Liver (tissue), 8 donors: ENCODE measurements at regions not wholly inside any gene's neighbourhood (a gene's known extent, or its start where the extent isn't known, plus 50 kb on each side); places are given as distances from the start of the nearest gene placed in this dataset.

Source experiments
- DNase-seq: peaks from one replicate; pipeline ENCODE4 v3.0.0-alpha.2; 2017; ENCODE audit warnings: low spot score
- H3K27ac ChIP-seq, 2 donors: one replicate each; pipeline ENCODE4 v1.7.0; 2013; ENCODE audit warnings: inconsistent platforms in 2 of 2, low read length in 2 of 2, control low read depth in 1 of 2, low read depth in 1 of 2, mild to moderate bottlenecking in 1 of 2
- H3K27me3 ChIP-seq, 4 donors: one replicate each; pipeline versions ENCODE4 v1.6.1 to v1.7.0; 2013; ENCODE audit warnings: low read length in 3 of 4, inconsistent platforms in 1 of 4, mild to moderate bottlenecking in 1 of 4, moderate library complexity in 1 of 4; ENCODE audit not compliant: control insufficient read depth in 4 of 4, insufficient read depth in 4 of 4
- H3K36me3 ChIP-seq, 4 donors: one replicate each; pipeline versions ENCODE4 v1.6.1 to v1.7.0; 2013; ENCODE audit warnings: low read length in 3 of 4, mild to moderate bottlenecking in 3 of 4, low read depth in 1 of 4, moderate library complexity in 1 of 4; ENCODE audit not compliant: control insufficient read depth in 4 of 4, insufficient read depth in 3 of 4
- H3K4me1 ChIP-seq, 4 donors: one replicate each; pipeline versions ENCODE4 v1.6.1 to v1.7.0; 2013; ENCODE audit warnings: low read length in 3 of 4, mild to moderate bottlenecking in 3 of 4, moderate library complexity in 1 of 4; ENCODE audit not compliant: control insufficient read depth in 4 of 4, insufficient read depth in 4 of 4
- H3K4me3 ChIP-seq, 3 donors: one replicate each; pipeline versions ENCODE4 v1.6.1 to v1.7.0; 2013; ENCODE audit warnings: low read length in 3 of 3, control low read depth in 1 of 3, low read depth in 1 of 3, mild to moderate bottlenecking in 1 of 3
- H3K9ac ChIP-seq, 2 donors: one replicate each; pipeline ENCODE4 v1.7.0; 2013; ENCODE audit warnings: low read length in 2 of 2, mild to moderate bottlenecking in 2 of 2, moderate library complexity in 2 of 2, control low read depth in 1 of 2, low read depth in 1 of 2
- H3K9me3 ChIP-seq, 4 donors: one replicate each; pipeline versions ENCODE4 v1.6.1 to v1.7.0; 2013; ENCODE audit warnings: low read length in 3 of 4; ENCODE audit not compliant: control insufficient read depth in 4 of 4
- FOXA1 ChIP-seq: IDR thresholded peaks from 2 replicates; pipeline ENCODE4 v1.6.1; 2016; ENCODE audit warnings: antibody characterized with exemption
- FOXA2 ChIP-seq: IDR thresholded peaks from 2 replicates; pipeline ENCODE4 v1.6.1; 2016; ENCODE audit warnings: antibody characterized with exemption
- GABPA ChIP-seq, 2 donors: IDR thresholded peaks in 1 of 2; conservative IDR thresholded peaks in 1 of 2; 2 replicates each; pipeline ENCODE4 v1.6.1; 2016; ENCODE audit warnings: antibody characterized with exemption in 2 of 2, mild to moderate bottlenecking in 1 of 2, moderate library complexity in 1 of 2
- HNF4A ChIP-seq, 2 donors: conservative IDR thresholded peaks; 2 replicates each; pipeline ENCODE4 v1.6.1; 2016; ENCODE audit warnings: antibody characterized with exemption in 2 of 2, mild to moderate bottlenecking in 2 of 2
- HNF4G ChIP-seq: IDR thresholded peaks from 2 replicates; pipeline ENCODE4 v1.6.1; 2016; ENCODE audit warnings: antibody characterized with exemption
- JUND ChIP-seq, 2 donors: IDR thresholded peaks; 2 replicates each; pipeline ENCODE4 v1.6.1; 2016; ENCODE audit warnings: antibody characterized with exemption in 2 of 2
- NR2F2 ChIP-seq: IDR thresholded peaks from 2 replicates; pipeline ENCODE4 v1.6.1; 2016; ENCODE audit warnings: antibody characterized with exemption
- RAD21 ChIP-seq, 2 donors: IDR thresholded peaks; 2 replicates each; pipeline ENCODE4 v1.6.1; 2016; ENCODE audit warnings: antibody characterized with exemption in 2 of 2, mild to moderate bottlenecking in 2 of 2
- RXRA ChIP-seq, 2 donors: IDR thresholded peaks; 2 replicates each; pipeline ENCODE4 v1.6.1; 2017 to 2018; ENCODE audit warnings: antibody characterized with exemption in 2 of 2, mild to moderate bottlenecking in 1 of 2
- SP1 ChIP-seq: IDR thresholded peaks from 2 replicates; pipeline ENCODE4 v1.6.1; 2018; ENCODE audit warnings: antibody characterized with exemption, mild to moderate bottlenecking
- TAF1 ChIP-seq: conservative IDR thresholded peaks from 2 replicates; pipeline ENCODE4 v1.6.1; 2016; ENCODE audit warnings: antibody characterized with exemption, mild to moderate bottlenecking
- YY1 ChIP-seq: IDR thresholded peaks from 2 replicates; pipeline ENCODE4 v1.6.1; 2016; ENCODE audit warnings: antibody characterized with exemption, mild to moderate bottlenecking
- WGBS: extraction: QIAGEN DNeasy Blood & Tissue Kit; methylation state at CpG from one replicate; pipeline ENCODE4 v1.1.7; 2013; 5-methylcytosine and 5-hydroxymethylcytosine counted together
- TF ChIP-seq, protein P1 (sequence below): IDR thresholded peaks from 2 replicates; pipeline ENCODE4 v1.6.1; 2016; ENCODE audit warnings: antibody characterized with exemption
- TF ChIP-seq, protein P2 (sequence below): IDR thresholded peaks from 2 replicates; pipeline ENCODE4 v1.6.1; 2016; ENCODE audit warnings: antibody characterized with exemption
- TF ChIP-seq, protein P3 (sequence below): IDR thresholded peaks from 2 replicates; pipeline ENCODE4 v1.6.1; 2016; ENCODE audit warnings: antibody characterized with exemption, mild to moderate bottlenecking
- TF ChIP-seq, protein P4 (sequence below): fragments of 150-350 bp; IDR thresholded peaks from 2 replicates; pipeline ENCODE4 v1.5.1; 2017; ENCODE audit warnings: improper control_type of control experiment, low read depth, low read length; ENCODE audit not compliant: missing input control
- donor health status: healthy.
- donor health status: healthy.
- donor health status: healthy.
- donor health status: healthy.
- donor health status: healthy.

DNA sequence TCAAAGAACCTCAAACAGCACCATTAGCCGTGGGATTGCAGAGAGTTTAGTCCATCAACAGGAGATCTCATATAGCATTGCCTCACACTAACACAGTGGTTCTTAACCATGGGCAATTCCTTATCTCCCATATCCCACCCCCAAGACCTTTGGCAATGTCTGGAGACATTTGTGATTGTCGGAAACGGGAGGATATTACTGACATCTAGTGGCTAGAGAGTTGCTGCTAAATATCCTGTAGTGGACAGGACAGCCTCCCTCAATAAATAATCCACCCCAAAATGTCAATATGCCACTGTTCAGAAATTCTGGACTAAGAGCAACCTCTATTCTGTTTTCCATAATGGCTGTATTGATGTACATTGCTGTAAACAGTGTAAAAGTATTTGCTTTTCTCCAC is 210.1 kb upstream of the CCN2 start:
- WGBS: 28% methylated on average over 3 of the region's 3 CpGs
- DNase-seq: no peak
- TF ChIP-seq, protein P1, sequence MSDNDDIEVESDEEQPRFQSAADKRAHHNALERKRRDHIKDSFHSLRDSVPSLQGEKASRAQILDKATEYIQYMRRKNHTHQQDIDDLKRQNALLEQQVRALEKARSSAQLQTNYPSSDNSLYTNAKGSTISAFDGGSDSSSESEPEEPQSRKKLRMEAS: no peak
- TF ChIP-seq HNF4A (conservative IDR thresholded peaks at IDR 0.05) (peak in 1 of 2 donors; percentile 22), GABPA (IDR thresholded peaks at IDR 0.05 in 1 of 2, conservative IDR thresholded peaks at IDR 0.05 in 1 of 2) (no peak), YY1 (peak; percentile 11), FOXA2 (peak; percentile 82), SP1 (no peak), FOXA1 (peak; percentile 15), JUND (IDR thresholded peaks at IDR 0.05) (no peak), RAD21 (IDR thresholded peaks at IDR 0.05) (peak; percentile 97), TAF1 (no peak), NR2F2 (no peak)
- TF ChIP-seq, protein P2, sequence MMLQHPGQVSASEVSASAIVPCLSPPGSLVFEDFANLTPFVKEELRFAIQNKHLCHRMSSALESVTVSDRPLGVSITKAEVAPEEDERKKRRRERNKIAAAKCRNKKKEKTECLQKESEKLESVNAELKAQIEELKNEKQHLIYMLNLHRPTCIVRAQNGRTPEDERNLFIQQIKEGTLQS: no peak
- TF ChIP-seq, protein P3, sequence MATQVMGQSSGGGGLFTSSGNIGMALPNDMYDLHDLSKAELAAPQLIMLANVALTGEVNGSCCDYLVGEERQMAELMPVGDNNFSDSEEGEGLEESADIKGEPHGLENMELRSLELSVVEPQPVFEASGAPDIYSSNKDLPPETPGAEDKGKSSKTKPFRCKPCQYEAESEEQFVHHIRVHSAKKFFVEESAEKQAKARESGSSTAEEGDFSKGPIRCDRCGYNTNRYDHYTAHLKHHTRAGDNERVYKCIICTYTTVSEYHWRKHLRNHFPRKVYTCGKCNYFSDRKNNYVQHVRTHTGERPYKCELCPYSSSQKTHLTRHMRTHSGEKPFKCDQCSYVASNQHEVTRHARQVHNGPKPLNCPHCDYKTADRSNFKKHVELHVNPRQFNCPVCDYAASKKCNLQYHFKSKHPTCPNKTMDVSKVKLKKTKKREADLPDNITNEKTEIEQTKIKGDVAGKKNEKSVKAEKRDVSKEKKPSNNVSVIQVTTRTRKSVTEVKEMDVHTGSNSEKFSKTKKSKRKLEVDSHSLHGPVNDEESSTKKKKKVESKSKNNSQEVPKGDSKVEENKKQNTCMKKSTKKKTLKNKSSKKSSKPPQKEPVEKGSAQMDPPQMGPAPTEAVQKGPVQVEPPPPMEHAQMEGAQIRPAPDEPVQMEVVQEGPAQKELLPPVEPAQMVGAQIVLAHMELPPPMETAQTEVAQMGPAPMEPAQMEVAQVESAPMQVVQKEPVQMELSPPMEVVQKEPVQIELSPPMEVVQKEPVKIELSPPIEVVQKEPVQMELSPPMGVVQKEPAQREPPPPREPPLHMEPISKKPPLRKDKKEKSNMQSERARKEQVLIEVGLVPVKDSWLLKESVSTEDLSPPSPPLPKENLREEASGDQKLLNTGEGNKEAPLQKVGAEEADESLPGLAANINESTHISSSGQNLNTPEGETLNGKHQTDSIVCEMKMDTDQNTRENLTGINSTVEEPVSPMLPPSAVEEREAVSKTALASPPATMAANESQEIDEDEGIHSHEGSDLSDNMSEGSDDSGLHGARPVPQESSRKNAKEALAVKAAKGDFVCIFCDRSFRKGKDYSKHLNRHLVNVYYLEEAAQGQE: no peak
- TF ChIP-seq, protein P4, sequence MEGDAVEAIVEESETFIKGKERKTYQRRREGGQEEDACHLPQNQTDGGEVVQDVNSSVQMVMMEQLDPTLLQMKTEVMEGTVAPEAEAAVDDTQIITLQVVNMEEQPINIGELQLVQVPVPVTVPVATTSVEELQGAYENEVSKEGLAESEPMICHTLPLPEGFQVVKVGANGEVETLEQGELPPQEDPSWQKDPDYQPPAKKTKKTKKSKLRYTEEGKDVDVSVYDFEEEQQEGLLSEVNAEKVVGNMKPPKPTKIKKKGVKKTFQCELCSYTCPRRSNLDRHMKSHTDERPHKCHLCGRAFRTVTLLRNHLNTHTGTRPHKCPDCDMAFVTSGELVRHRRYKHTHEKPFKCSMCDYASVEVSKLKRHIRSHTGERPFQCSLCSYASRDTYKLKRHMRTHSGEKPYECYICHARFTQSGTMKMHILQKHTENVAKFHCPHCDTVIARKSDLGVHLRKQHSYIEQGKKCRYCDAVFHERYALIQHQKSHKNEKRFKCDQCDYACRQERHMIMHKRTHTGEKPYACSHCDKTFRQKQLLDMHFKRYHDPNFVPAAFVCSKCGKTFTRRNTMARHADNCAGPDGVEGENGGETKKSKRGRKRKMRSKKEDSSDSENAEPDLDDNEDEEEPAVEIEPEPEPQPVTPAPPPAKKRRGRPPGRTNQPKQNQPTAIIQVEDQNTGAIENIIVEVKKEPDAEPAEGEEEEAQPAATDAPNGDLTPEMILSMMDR: peak; percentile 78

DNA sequence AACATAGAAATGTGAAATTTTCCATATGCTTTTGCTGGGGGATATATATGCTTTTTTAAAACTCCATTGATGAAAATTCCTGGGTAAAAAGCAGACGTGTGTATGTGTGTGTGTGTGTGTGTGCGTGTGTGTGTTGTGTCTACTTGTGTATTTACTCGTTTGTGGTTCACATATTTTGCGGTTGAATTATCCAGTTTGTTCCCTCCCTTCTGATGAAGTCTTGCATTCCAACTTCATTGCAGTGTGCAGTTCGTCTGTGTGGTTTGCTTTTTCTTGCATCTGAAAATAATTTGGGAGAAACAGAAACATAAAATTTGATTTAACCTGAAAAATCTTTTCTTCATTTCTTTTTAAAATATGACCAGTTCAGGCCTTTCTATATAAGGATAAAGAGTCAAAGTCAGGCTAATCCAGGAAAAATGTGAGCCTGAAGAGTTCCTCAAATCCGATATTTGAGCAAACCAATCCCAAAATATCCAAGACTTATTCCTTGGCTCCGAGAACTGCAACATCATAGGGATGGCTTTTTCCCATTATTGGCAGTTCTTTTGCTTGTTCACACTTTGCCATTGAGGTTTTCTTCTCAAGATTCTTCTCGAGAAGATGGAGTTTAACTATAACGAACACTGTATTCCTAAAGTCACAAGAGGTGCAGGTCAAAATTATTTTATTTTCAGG is 202.2 kb upstream of the CCN2 start:
- no peak overlapping the region for H3K9ac ChIP-seq
- no peaks in the 10 kb centered on the region for H3K9me3 ChIP-seq
- WGBS: 89% methylated on average over 9 of the region's 9 CpGs
- no peak overlapping the region for H3K4me3 ChIP-seq
- H3K27me3 ChIP-seq: no peaks in the 10 kb centered on the region
- no peak for DNase-seq
- no peaks in the 10 kb centered on the region for H3K36me3 ChIP-seq
- no peaks in the 10 kb centered on the region for H3K4me1 ChIP-seq
- no peak overlapping the region for H3K27ac ChIP-seq
- TF ChIP-seq RAD21 (IDR thresholded peaks at IDR 0.05) (no peak), RXRA (IDR thresholded peaks at IDR 0.05) (no peak), SP1 (no peak), HNF4G (no peak), HNF4A (conservative IDR thresholded peaks at IDR 0.05) (no peak), JUND (IDR thresholded peaks at IDR 0.05) (no peak), YY1 (no peak), NR2F2 (no peak)
- TF ChIP-seq, protein P1: no peak
- TF ChIP-seq, protein P4: no peak
- TF ChIP-seq, protein P2: no peak
- TF ChIP-seq, protein P3: no peak

More for the DNA sequence above, 210.1 kb upstream of the CCN2 start:
- H3K36me3 ChIP-seq: no peaks in the 10 kb centered on the region
- H3K4me3 ChIP-seq: no peak overlapping the region
- peaks cover 0 to 2% (median 0%) of the 10 kb centered on the region in 4 donors for H3K4me1 ChIP-seq
- no peak overlapping the region for H3K27ac ChIP-seq
- H3K27me3 ChIP-seq: no peaks in the 10 kb centered on the region
- H3K9me3 ChIP-seq: no peaks in the 10 kb centered on the region
- H3K9ac ChIP-seq: no peak overlapping the region
